ENCODE measurements at regions not wholly inside any gene's neighbourhood (a gene's known extent, or its start where the extent isn't known, plus 50 kb on each side); places are given as distances from the start of the nearest gene placed in this dataset.

DNA sequence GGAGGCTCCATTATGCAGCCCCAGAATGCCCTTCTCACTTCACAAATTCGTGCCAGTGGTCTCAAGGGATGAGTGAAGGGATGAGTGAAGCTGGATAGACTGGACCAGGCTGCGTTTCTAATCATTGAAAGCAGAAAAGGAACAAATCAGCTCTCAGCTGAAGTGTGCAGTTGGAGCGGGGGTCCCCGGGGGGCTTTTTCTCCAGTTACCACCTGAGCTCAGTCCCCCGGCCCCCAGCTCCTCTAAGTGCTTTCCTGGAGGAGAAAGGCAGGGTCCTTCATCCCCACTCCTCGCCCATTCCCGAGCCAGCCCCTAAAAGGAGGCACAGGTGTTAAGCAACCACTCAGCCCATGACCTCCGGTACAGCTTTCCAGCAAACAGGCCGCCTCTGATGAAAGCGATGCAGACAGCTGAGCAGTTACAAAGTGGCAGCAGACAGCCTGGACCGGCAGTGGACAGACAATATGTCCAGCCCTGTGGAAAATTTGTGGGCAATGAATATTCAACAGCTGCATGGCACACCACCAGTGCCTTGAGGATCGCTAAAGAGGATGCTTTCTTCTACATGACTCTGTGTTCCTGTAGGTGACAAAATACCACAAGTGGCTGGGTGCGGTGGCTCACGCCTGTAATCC lies 110.7 kb upstream of the UBL3 start:
- TF ChIP-seq EZH2 (IDR thresholded peaks at IDR 0.05; ENCODE audit: insufficient read depth, poor library complexity, severe bottlenecking), result no peak
- TF ChIP-seq EZH2phosphoT487 (IDR thresholded peaks at IDR 0.05; ENCODE audit: insufficient read depth, low read depth), result no peak
